Kidney epithelial cell (primary cell): ENCODE measurements at regions not wholly inside any gene's neighbourhood (a gene's known extent, or its start where the extent isn't known, plus 50 kb on each side); places are given as distances from the start of the nearest gene placed in this dataset.
"Not testable (repeated sequence)": the region's sequence is repeated elsewhere in the genome, so short reads cannot be mapped to it uniquely, and the experiment has no call there.

Source experiments
- DNase-seq: peaks from one replicate; pipeline ENCODE4 v3.0.0-alpha.2; 2010; ENCODE audit warnings: low read depth
- H3K27me3 ChIP-seq: 2 replicates; pipeline ENCODE4 v1.6.0; 2011; ENCODE audit warnings: low read length; ENCODE audit not compliant: control insufficient read depth, insufficient read depth
- H3K36me3 ChIP-seq: 2 replicates; pipeline ENCODE4 v1.5.1; 2011; ENCODE audit warnings: low read length; ENCODE audit not compliant: control insufficient read depth, insufficient read depth
- H3K4me3 ChIP-seq: 2 replicates; pipeline ENCODE4 v1.5.1; 2011; ENCODE audit warnings: low read depth, mild to moderate bottlenecking, control low read depth, low read length
- TF ChIP-seq, protein P1 (sequence below): IDR thresholded peaks from 2 replicates; pipeline ENCODE4 v1.5.1; 2011; ENCODE audit warnings: mild to moderate bottlenecking, moderate library complexity, low read length, control low read depth, inconsistent platforms; ENCODE audit not compliant: insufficient read depth, poor library complexity, severe bottlenecking

DNA sequence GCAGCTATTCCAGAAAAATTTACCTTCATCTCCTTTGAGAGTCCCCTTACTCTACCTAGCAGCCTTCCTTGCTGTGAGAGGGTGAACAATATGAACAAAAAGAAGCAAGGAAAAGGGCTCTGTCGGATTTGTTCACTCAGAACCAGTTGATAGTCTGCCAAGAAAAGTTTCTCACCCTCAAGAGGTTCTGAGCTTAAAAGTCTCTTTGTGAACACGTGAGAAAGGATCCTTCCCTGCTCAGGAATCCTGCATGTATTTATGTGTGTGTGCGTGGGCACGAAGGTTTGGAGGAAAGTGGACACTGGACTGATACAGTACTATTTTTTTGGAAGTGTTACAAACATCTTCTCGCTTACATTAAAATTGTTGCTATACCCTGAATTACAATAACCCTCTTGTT is 178.6 kb upstream of the JADE1 start:
- Histone ChIP-seq H3K27me3 (no peaks in the 10 kb centered on the region), H3K36me3 (no peaks in the 10 kb centered on the region), H3K4me3 (no peak overlapping the region)
- TF ChIP-seq, protein P1, sequence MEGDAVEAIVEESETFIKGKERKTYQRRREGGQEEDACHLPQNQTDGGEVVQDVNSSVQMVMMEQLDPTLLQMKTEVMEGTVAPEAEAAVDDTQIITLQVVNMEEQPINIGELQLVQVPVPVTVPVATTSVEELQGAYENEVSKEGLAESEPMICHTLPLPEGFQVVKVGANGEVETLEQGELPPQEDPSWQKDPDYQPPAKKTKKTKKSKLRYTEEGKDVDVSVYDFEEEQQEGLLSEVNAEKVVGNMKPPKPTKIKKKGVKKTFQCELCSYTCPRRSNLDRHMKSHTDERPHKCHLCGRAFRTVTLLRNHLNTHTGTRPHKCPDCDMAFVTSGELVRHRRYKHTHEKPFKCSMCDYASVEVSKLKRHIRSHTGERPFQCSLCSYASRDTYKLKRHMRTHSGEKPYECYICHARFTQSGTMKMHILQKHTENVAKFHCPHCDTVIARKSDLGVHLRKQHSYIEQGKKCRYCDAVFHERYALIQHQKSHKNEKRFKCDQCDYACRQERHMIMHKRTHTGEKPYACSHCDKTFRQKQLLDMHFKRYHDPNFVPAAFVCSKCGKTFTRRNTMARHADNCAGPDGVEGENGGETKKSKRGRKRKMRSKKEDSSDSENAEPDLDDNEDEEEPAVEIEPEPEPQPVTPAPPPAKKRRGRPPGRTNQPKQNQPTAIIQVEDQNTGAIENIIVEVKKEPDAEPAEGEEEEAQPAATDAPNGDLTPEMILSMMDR = no peak
- no peak for DNase-seq

DNA sequence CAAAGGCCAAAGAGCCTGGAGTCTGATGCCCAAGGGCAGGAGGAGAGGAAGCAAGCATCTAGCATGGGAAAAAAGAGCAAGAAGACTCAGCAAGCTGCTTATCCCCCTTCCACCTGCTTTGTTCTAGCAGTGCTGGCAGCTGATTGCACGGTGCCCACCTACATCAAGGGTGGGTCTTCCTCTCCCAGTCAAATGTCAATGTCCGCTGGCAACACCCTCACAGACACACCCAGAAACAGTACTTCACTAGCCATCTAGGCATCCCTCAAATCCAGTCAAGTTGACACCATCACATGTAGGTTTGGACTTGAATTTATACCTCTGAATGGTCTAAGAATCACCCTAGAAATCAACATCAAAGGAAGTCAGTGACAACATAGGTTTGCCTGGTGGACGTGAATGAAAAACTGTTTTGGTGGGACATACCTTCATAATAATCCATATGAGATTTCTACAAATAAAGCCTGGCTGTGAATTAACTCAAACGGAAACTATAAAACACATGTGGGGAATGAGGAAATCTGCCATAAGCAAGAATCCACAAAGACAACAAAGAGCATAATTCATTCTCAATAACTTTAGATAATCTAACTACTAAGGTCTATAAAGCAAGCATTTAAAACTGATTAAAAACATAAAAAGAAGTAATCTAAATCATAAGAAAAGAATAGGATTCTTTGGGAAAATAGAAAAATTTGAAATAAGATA is 185.8 kb upstream of the JADE1 start:
- Histone ChIP-seq H3K4me3 (no peak overlapping the region), H3K27me3 (no peaks in the 10 kb centered on the region), H3K36me3 (no peaks in the 10 kb centered on the region)
- no peak for DNase-seq
- TF ChIP-seq, protein P1 = no peak

DNA sequence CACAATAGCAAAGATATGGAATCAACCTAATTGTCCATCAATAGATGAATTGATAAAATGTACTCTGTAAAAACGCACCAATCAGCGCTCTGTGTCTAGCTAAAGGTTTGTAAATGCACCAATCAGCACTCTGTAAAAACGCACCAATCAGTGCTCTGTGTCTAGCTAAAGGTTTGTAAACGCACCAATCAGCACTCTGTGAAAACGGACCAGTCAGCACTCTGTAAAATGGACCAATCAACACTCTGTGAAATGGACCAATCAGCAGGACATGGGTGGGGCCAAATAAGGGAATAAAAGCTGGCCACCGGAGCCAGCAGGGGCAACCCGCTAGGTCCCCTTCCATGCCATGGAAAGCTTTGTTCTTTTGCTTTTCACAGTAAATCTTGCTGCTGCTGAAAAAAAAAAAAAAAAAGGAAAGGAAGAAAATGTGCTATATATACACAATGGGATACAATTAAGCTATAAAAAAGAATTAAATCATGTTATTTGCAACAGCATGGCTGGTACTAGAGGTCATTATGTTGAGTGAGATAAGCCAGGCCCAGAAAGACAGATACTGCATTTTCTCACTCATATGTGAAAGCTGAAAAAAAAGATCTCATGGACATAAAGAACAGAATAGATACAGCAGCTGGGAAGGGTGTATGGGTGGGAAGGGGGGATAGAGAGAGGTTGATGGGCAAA is 189.1 kb upstream of the JADE1 start:
- not testable (repeated sequence) for H3K27me3 ChIP-seq, H3K4me3 ChIP-seq, H3K36me3 ChIP-seq, DNase-seq

DNA sequence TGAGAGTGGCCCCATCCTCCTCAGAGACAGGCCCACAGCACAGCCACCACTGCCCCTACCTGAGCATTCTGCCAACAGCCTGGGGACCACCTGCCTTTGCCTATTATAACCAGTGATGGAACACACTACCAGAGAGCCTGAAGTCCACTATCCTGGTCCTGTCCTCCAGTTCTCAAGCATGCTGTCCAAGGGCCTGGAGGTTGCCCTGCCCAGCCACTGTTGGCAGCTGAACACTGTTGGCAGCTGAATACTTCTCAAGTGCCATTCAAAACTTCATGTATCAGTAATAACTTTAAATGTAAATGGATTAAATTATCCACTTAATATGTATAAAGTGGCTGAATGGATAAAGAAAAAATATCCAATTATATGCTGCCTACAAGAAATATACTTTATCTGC is 194.3 kb upstream of the JADE1 start:
- no peaks in the 10 kb centered on the region for H3K36me3 ChIP-seq
- no peak for DNase-seq
- no peak overlapping the region for H3K4me3 ChIP-seq
- no peaks in the 10 kb centered on the region for H3K27me3 ChIP-seq
- TF ChIP-seq, protein P1 = no peak

DNA sequence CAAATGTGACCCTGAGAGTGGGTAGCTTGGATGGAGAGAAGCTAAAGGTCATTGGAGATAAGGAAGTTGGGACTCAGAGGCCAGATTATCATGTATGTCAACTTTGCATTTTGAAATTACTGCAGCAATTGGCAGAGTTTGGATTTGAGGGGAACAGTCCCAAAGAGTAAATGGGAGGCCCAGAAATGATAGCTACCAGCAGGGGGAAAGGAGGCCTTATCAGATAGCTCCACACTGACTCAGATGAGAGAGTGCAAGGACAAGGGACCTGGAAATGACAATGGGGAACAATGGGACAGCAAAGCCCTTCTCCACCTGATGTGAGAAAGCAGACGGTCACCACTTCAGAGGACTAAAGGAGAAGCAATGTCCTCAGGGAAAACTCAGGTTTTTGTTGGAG is 201.5 kb upstream of the JADE1 start:
- H3K4me3 ChIP-seq = no peak overlapping the region
- H3K36me3 ChIP-seq = no peaks in the 10 kb centered on the region
- no peak for DNase-seq
- TF ChIP-seq, protein P1 = no peak
- no peaks in the 10 kb centered on the region for H3K27me3 ChIP-seq

DNA sequence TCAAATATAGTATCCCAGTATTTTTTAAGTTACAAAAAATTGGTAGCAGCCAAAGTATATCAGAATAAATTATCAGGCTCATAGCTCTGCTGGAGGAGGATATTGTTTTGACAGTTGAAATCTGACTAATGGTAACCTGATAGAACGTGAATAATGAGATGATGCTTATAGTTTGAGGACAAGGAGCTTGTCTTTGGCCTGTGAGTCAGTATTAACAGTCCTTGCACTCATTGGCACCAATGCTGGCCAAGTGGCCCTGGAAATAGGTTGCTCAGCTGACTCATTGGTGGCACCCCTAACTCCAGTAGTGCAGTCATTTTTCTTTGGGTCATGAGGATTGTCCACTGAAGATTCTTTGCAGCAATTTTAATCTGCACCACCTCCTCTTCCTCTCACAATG is 203.3 kb upstream of the JADE1 start:
- DNase-seq = no peak
- TF ChIP-seq, protein P1 = no peak

More for the DNA sequence above, 203.3 kb upstream of the JADE1 start:
- Histone ChIP-seq H3K27me3 (no peaks in the 10 kb centered on the region), H3K36me3 (no peaks in the 10 kb centered on the region), H3K4me3 (no peak overlapping the region)
